ENCODE measurements at regions not wholly inside any gene's neighbourhood (a gene's known extent, or its start where the extent isn't known, plus 50 kb on each side); places are given as distances from the start of the nearest gene placed in this dataset.

DNA sequence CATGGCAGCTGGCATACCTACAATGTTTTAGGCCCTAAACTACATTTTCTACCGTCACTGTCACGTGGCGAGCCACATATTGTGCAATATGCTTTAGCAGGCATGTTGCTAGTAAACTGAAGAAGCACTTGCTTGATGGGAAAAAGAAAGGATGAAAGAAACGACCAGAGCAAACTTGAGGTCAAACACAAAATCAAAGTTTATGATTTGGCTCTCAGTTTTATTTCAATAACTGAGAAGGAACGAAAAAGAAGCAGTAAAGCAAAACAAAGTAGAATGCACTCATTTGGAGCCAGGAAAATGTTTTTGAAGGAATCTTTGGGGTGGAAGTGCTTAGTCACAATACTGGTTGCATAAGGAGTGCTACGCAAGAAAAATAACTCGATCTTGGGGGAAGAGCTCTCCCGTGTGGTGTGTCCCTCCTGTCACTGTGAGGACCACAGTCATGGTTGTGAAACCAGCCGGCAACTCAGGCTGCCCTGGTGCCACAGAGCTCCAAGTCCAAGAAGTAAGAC, 349.8 kb downstream of the RBM43 start:
- TF ChIP-seq, protein P1, sequence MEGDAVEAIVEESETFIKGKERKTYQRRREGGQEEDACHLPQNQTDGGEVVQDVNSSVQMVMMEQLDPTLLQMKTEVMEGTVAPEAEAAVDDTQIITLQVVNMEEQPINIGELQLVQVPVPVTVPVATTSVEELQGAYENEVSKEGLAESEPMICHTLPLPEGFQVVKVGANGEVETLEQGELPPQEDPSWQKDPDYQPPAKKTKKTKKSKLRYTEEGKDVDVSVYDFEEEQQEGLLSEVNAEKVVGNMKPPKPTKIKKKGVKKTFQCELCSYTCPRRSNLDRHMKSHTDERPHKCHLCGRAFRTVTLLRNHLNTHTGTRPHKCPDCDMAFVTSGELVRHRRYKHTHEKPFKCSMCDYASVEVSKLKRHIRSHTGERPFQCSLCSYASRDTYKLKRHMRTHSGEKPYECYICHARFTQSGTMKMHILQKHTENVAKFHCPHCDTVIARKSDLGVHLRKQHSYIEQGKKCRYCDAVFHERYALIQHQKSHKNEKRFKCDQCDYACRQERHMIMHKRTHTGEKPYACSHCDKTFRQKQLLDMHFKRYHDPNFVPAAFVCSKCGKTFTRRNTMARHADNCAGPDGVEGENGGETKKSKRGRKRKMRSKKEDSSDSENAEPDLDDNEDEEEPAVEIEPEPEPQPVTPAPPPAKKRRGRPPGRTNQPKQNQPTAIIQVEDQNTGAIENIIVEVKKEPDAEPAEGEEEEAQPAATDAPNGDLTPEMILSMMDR (IDR thresholded peaks at IDR 0.05) = no peak
- TF ChIP-seq POLR2AphosphoS5 (IDR thresholded peaks at IDR 0.05) = peak; percentile 45

Measured in prostate gland (tissue), 2 donors.